ENCODE measurements at regions not wholly inside any gene's neighbourhood (a gene's known extent, or its start where the extent isn't known, plus 50 kb on each side); places are given as distances from the start of the nearest gene placed in this dataset.

DNA sequence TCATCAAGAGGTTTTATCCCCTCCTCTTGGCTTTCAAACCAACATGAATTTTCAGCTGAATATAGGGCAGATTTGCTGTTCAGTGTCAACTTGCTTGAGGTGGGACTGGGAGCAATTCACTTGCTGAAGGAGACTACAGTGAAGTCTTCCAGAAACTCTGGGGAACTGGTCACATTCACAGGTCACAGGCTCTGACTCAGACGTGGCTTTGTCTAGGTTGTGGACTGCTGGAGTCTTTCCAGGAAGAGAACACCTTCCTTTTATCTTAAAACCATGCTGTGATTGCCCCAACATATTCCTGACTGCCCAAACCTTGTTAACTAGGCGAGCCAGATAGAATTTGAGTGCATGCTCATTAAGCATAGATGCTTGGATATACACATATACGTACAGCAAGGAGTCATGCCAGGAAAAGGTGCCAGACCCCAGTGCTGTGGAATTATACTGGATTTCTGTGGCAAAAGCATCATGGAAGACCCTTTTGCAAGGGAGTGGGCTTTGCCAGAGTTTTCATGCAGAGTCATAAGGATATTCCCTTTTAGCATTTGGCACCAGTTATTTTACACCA, 399.1 kb upstream of the TBL1XR1 start:
- TF ChIP-seq POLR2A (IDR thresholded peaks at IDR 0.05; ENCODE audit: low read depth, low read length) (no peak), POLR2AphosphoS5 (IDR thresholded peaks at IDR 0.05; ENCODE audit: low read depth, low read length) (no peak), TAF1 (IDR thresholded peaks at IDR 0.05; ENCODE audit: borderline replicate concordance, low read depth, low read length) (no peak)
